ENCODE measurements at regions not wholly inside any gene's neighbourhood (a gene's known extent, or its start where the extent isn't known, plus 50 kb on each side); places are given as distances from the start of the nearest gene placed in this dataset.

DNA sequence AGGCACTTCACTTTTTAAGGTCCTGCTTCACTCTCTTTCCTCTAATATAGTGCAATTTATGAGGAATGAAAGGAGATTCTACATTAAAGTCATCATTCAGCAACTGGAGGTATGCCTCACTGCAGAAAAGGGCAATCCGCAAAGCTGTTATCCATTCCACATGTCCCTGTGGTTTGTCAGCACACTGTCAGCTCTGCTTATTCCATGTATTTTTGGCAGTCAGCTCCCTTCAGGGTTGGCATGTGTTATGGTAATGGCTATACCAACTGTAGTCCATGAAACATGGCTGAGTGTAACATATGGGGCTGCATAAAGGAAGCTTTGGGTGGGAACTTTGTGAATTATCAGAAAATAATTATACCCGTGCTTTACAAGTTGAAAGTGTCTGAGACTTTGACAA, 154.1 kb downstream of the GALC start:
- no peak for DNase-seq (ENCODE audit: insufficient read length, low spot score)
- FAIRE-seq, result no peak
- TF ChIP-seq POLR2A (IDR thresholded peaks at IDR 0.05; ENCODE audit: low read depth, low read length), result no peak

DNA sequence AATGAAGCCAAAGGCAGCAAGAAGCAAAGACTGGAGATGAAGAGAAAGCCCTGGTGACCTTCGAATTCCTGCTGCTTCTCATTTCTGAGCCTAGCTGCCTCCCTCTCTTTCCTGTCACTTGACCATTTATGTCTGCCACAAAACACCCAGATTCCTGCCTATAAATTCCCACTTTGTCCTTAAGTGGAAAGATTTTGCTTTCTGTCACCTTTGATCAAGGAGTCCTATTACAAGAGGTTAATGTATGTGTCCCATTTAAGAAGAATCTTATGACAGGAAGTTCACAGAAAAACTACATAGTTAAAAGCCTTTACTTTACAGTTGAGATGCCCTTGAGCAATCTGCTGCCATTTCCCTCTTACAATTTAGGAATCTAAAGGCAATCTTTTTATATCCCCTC, 155.7 kb downstream of the GALC start:
- TF ChIP-seq POLR2A (IDR thresholded peaks at IDR 0.05; ENCODE audit: low read depth, low read length), result no peak
- no peak for FAIRE-seq
- DNase-seq (ENCODE audit: insufficient read length, low spot score), result no peak

DNA sequence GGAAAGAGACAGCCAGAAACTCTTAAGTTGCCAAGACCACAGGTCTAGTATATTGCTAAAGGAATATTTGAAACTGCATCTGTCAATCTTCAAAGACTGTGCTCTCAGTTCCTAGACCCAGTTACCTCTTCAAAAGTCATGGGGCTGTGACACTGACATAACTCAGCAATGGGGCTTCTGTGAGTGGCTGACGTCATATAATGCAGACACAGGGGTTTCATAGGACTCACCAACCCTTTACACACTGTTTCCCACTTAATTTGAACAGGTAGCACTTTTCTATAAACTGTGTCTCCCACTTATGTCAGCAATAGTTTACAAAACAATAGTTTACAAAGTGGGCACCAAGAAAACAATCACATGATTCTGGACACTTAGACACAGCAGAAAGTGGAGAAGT, 158.4 kb downstream of the GALC start:
- FAIRE-seq, result no peak
- DNase-seq (ENCODE audit: insufficient read length, low spot score), result no peak
- TF ChIP-seq POLR2A (IDR thresholded peaks at IDR 0.05; ENCODE audit: low read depth, low read length), result no peak

DNA sequence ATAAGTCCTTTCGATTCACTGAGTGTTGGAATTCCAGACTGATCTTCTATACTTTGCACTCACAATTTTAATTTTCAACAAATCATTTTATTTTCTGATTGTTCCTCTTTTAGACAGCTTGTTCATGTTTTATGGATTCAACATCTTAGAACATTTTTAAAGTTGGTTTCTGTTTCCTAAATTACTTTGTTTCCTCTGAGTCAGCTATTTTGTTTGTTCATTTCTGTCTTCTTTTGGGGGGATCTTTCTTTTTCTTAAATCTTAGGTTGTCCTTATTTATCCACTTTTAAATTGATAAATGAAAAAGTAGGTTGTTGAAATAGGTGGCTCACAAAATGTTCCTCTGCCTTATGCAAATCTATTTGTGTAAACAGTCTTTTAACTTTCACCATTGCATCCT, 160.0 kb downstream of the GALC start:
- no peak for TF ChIP-seq POLR2A (IDR thresholded peaks at IDR 0.05; ENCODE audit: low read depth, low read length)
- DNase-seq (ENCODE audit: insufficient read length, low spot score) (no peak), FAIRE-seq (no peak)

DNA sequence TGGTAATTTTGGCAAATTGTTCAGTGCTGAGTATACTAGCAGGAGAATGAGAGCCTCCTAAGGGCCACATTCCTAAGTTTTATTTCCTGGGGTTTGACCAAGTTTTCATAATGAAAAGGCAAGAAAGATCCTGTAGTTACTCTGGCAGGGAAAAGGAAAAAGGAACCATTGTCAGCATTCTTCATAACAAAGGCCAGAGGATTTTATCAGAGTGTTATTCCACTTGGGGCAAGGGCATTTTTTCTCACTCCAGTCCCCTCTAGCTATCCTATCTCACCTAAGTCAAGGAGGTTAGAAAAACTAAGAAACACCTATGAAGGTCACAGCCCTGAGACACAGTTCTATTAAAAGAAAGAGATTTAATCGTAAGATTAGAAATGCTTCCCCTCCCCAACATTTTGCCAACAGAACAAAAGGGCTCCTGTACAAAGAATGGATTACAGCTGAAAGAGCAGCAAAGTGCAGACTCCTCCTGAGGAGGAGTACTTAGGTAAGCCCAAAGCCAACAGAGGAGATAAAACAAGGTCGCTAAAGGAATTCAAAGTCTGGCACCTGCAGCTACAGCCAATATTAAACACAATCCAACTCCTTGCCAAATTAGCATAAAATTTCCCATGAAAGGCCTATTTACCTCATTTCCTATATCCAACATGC, 162.4 kb downstream of the GALC start:
- no peak for TF ChIP-seq POLR2A (IDR thresholded peaks at IDR 0.05; ENCODE audit: low read depth, low read length)
- DNase-seq (ENCODE audit: insufficient read length, low spot score) (no peak), FAIRE-seq (no peak)

DNA sequence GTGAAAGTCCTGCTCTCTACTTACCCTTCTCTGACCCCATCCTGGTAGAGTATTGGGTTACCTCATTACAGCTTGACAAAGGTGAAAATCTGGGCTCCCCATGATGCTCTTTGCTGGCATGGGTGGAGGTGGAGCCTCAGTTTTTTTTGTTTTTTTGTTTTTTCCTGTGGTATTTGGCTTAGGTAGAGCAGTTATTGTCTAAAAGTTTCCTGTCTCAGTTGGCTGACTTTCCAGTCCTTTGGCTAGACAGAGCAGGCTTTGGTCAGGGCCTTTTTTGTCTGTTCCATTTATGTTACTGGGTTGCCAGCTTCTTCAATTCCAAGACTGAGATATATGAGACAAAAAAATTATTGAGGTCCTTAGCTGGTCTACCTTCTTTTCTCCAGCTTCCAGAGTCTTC, 163.4 kb downstream of the GALC start:
- TF ChIP-seq POLR2A (IDR thresholded peaks at IDR 0.05; ENCODE audit: low read depth, low read length), result no peak
- no peak for FAIRE-seq
- DNase-seq (ENCODE audit: insufficient read length, low spot score), result no peak

DNA sequence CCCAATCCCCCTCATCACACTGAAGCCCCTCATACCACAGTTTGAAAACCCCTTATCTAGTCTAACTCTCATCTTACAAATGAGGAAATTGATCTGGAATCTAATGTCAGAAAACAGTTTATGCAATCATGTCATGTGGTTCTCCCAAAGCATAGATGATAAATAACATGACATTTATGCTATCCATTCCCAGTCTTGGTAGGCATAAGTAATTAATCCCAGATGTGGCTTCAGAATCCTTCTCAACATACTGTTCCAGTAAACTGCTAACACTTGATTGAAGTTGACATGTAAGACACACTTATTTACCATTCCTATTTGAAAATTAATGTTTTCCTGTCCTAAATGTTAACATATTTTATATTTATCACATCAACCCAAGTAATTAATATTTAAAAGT, 168.7 kb downstream of the GALC start:
- no peak for FAIRE-seq
- DNase-seq (ENCODE audit: insufficient read length, low spot score), result no peak
- TF ChIP-seq POLR2A (IDR thresholded peaks at IDR 0.05; ENCODE audit: low read depth, low read length), result no peak

DNA sequence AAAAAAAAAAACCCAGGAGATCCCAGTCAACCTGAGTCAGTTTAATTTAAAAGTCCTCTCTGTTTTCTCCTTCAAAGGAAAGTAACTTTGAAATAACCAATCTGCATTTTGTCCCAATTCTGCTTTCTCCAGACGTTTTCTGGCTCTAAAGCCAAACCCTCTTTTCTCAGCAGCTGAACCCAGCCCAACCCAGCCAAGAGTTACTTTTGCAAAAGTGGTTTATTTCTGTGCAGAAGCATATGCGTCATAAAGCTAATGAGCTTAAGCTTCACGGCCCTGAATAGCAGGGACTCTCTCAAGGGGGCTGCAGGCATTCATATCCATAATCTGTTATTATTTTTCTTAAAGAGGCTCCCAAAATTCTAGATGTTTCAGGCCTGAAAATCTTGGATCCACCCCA, 176.6 kb downstream of the GALC start:
- TF ChIP-seq POLR2A (IDR thresholded peaks at IDR 0.05; ENCODE audit: low read depth, low read length), result no peak
- FAIRE-seq (no peak), DNase-seq (ENCODE audit: insufficient read length, low spot score) (no peak)

DNA sequence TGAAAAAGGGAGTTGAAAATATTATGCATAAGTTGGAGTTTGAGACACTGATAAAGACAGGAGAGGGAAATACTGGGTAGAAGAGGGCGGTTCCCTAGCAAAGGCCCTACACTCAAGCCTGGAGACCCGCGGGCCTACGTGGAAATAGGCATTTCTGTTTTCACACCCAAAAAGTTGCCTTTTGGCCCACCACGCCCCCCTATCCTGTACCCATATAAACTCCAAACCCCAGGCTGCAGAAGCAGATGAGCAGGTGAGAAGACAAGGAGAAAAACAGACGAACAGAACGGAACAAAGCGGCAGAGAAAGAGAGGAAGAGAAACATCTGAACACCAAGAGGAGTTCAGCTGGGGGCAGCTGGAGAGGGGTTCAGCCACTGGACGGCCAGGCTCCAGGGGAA, 177.9 kb downstream of the GALC start:
- TF ChIP-seq POLR2A (IDR thresholded peaks at IDR 0.05; ENCODE audit: low read depth, low read length), result no peak
- DNase-seq (ENCODE audit: insufficient read length, low spot score) (no peak), FAIRE-seq (no peak)

DNA sequence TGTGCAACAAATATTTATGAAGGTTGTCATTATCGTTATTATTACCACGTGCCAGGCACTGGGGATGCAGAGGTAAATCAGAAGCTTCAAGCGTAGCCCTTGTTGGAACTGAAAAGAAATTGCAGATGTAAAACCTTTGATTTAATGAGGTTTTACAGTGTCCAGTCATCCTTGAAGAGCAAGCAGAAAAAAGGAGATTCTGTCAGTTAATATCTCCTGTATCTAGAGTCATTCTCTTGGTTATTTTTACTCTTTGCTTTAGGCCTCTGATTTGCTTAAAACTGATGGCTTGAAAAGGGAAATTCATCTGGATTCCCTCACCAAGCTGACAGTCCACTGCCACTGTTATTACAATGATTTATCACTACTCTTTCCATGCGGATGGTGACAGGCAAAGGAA, 179.3 kb downstream of the GALC start:
- TF ChIP-seq POLR2A (IDR thresholded peaks at IDR 0.05; ENCODE audit: low read depth, low read length), result no peak
- no peak for DNase-seq (ENCODE audit: insufficient read length, low spot score)
- no peak for FAIRE-seq

DNA sequence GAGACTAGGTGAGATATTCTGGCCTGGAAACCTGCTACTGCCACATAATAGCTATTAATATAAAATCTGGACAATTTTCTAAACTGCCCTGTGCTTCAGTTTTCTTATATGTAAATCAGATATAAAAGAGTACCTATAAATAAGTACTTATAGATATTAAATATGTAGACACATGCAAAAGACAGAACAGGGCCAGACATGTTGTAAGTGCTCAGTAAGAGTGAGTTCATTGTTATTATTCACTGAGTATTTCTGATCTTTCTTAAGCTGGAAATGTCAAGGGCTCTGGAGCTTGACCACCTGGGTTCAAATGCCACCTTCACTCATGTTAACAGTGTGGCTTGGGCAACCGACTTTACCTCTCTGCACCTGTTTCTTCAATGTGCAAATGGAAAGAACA, 179.8 kb downstream of the GALC start:
- TF ChIP-seq POLR2A (IDR thresholded peaks at IDR 0.05; ENCODE audit: low read depth, low read length), result no peak
- FAIRE-seq (no peak), DNase-seq (ENCODE audit: insufficient read length, low spot score) (no peak)

DNA sequence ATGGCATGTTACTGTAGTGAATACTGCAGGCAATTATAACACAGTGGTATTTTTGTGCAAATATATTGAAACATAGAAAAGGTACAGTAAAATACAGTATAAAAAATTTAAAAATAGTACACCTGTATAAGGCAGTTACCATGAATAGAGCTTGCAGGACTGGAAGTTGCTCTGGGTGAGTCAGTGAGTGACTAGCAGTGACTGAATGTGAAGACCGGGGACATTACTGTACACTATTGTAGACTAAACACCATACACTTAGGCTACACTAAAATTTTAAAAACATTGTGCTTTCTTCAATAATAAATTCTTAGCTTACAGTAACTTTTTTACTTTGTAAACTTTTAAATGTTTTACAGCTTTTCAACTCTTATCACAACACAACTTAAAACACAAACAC, 181.7 kb downstream of the GALC start:
- no peak for TF ChIP-seq POLR2A (IDR thresholded peaks at IDR 0.05; ENCODE audit: low read depth, low read length)
- FAIRE-seq, result no peak

DNA sequence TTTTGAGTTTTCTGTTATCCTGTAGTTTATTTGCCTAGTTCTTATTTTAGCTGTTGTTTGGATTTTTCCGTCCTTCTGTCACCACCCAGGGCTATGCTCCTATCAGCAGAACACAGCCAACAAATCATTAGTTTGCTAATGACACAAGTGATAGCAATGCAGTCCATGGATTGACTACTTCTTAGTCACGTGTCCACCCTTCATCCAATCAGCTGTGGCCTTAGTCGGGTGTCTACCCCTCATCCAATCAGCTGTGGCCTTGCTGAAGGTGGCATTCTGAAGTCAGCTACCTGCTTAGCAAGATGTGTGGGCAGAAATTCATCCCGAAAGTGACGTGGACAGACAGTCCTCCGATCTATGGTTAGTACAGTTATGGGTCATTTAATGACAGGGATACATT, 182.3 kb downstream of the GALC start:
- no peak for FAIRE-seq
- no peak for DNase-seq (ENCODE audit: insufficient read length, low spot score)
- no peak for TF ChIP-seq POLR2A (IDR thresholded peaks at IDR 0.05; ENCODE audit: low read depth, low read length)

More for the DNA sequence above, 181.7 kb downstream of the GALC start:
- DNase-seq (ENCODE audit: insufficient read length, low spot score), result no peak

DNA sequence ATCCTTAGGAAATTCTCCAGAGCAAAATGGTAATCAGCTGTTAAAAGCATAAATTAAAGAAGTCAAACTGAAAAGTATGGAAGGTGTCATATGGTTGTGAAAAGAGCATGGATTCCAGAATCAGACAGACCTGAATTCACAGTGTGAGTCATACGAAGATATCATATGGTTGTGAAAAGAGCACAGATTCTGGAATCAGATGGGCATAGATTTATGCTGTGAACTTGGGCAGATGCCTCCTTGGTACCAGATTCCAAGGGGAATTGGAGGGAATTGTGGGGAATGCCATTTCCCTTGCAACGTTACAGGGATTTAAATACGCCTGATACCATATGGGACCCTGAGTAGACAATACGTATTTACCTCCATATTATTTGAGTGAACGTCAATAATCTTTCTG, 183.7 kb downstream of the GALC start:
- no peak for TF ChIP-seq POLR2A (IDR thresholded peaks at IDR 0.05; ENCODE audit: low read depth, low read length)
- no peak for DNase-seq (ENCODE audit: insufficient read length, low spot score)
- no peak for FAIRE-seq

DNA sequence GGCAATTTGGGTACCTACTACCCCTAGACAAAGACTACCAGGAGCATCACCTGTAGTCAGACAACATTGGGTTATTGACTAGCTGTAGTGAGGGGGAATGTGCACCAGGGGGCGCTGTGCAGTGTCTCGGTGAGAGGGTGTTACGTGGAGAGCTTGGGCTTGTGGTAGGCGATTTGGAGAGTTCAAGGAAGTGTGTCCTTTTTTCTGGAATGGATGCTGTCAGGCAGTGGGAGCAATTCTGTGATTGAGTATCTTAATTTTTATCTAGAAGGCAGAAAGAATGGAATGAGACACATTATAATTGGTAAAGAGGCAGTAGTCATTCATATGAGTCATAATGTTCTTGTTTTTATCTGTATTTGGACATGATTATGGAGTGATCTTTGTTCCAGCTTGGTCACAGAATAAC, 187.7 kb downstream of the GALC start:
- FAIRE-seq, result no peak
- peak; percentile 13 for DNase-seq (ENCODE audit: insufficient read length, low spot score)
- no peak for TF ChIP-seq POLR2A (IDR thresholded peaks at IDR 0.05; ENCODE audit: low read depth, low read length)

DNA sequence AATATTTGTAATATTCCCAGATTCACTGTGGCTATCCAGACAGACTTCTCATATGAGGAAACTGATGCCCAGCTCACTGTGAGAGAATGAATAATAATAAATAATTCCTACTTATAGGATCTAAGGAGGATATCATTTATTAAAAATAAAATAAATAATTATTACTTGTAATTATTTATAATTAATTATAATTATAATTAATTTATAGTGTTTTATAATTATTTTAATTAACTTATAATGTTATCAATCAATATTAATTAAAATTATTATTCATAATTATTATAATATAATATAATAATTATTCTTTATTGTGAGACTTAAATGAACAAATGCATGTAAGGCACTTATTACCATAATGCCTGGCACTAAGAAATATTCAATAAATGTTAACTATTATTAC, 192.8 kb downstream of the GALC start:
- no peak for FAIRE-seq
- no peak for TF ChIP-seq POLR2A (IDR thresholded peaks at IDR 0.05; ENCODE audit: low read depth, low read length)
- DNase-seq (ENCODE audit: insufficient read length, low spot score), result no peak
